ENCODE measurements at regions not wholly inside any gene's neighbourhood (a gene's known extent, or its start where the extent isn't known, plus 50 kb on each side); places are given as distances from the start of the nearest gene placed in this dataset.
"Not testable (repeated sequence)": the region's sequence is repeated elsewhere in the genome, so short reads cannot be mapped to it uniquely, and the experiment has no call there.

GRCh38 chr1:56257726-56258125, 321.6 kb downstream of the PLPP3 start:
- DNase-seq, result no peak

- DNase-seq, result no peak
These were observed 323.0 kb downstream of the PLPP3 start for GRCh38 chr1:56256153-56257000.

- no peak for DNase-seq
These were observed 323.7 kb downstream of the PLPP3 start for GRCh38 chr1:56255516-56256152.

GRCh38 chr1:56254130-56254529, 325.2 kb downstream of the PLPP3 start:
- DNase-seq, result no peak

- no peak for DNase-seq
These were observed 328.6 kb downstream of the PLPP3 start for GRCh38 chr1:56250809-56251208.

GRCh38 chr1:56249234-56249633, 330.1 kb downstream of the PLPP3 start:
- no peak for DNase-seq

- DNase-seq, result no peak
These were observed 331.2 kb downstream of the PLPP3 start for GRCh38 chr1:56248138-56248537.

- not testable (repeated sequence) for DNase-seq
These were observed 332.6 kb downstream of the PLPP3 start for GRCh38 chr1:56246726-56247125.

- DNase-seq, result no peak
These were observed 339.0 kb downstream of the PLPP3 start for GRCh38 chr1:56240400-56240799.

GRCh38 chr1:56237491-56238064, 341.8 kb downstream of the PLPP3 start:
- no peak for DNase-seq

- DNase-seq, result no peak
These were observed 342.7 kb downstream of the PLPP3 start for GRCh38 chr1:56236688-56237087.

- no peak for DNase-seq
These were observed 343.4 kb downstream of the PLPP3 start for GRCh38 chr1:56235909-56236510.

- DNase-seq, result no peak
These were observed 350.2 kb downstream of the PLPP3 start for GRCh38 chr1:56229186-56229585.

- DNase-seq, result no peak
These were observed 351.5 kb downstream of the PLPP3 start for GRCh38 chr1:56227886-56228285.

GRCh38 chr1:56227401-56227800, 352.0 kb downstream of the PLPP3 start:
- DNase-seq, result no peak

- no peak for DNase-seq
These were observed 353.2 kb downstream of the PLPP3 start for GRCh38 chr1:56225964-56226815.

GRCh38 chr1:56223968-56224367, 355.4 kb downstream of the PLPP3 start:
- no peak for DNase-seq

GRCh38 chr1:56222914-56223540, 356.3 kb downstream of the PLPP3 start:
- no peak for DNase-seq

GRCh38 chr1:56220021-56220420, 359.3 kb downstream of the PLPP3 start:
- no peak for DNase-seq

GRCh38 chr1:56218023-56218422, 361.3 kb downstream of the PLPP3 start:
- no peak for DNase-seq

GRCh38 chr1:56216218-56216617, 363.1 kb downstream of the PLPP3 start:
- no peak for DNase-seq

- no peak for DNase-seq
These were observed 363.6 kb downstream of the PLPP3 start for GRCh38 chr1:56215771-56216170.

All from activated CD4-positive, alpha-beta T cell treated with anti-CD3 and anti-CD28 coated beads, Interleukin-2, amount 50 U/mL, for 4 hours (primary cell).